Ascending aorta (tissue), 2 donors: ENCODE measurements at regions not wholly inside any gene's neighbourhood (a gene's known extent, or its start where the extent isn't known, plus 50 kb on each side); places are given as distances from the start of the nearest gene placed in this dataset.

Experiments used
- DNase-seq, 2 donors: peaks; one replicate each; pipeline ENCODE4 v3.0.0-alpha.2; 2019; ENCODE audit warnings: low spot score in 2 of 2
- H3K27ac ChIP-seq, 2 donors: fragments of 200-600 bp; sonication (generic); one replicate each; pipeline ENCODE4 v1.5.1; 2016 to 2017; ENCODE audit warnings: mild to moderate bottlenecking in 1 of 2
- H3K27me3 ChIP-seq: fragments of 200-600 bp; sonication (generic); one replicate; pipeline ENCODE4 v1.5.1; 2017
- H3K36me3 ChIP-seq, 2 donors: fragments of 200-600 bp; sonication (generic); one replicate each; pipeline ENCODE4 v1.5.1; 2016
- H3K4me1 ChIP-seq, 2 donors: fragments of 200-600 bp; sonication (generic); one replicate each; pipeline ENCODE4 v1.5.1; 2016 to 2017; ENCODE audit warnings: mild to moderate bottlenecking in 1 of 2
- H3K4me3 ChIP-seq, 2 donors: fragments of 200-600 bp; sonication (generic); one replicate each; pipeline ENCODE4 v1.5.1; 2016 to 2017; ENCODE audit warnings: mild to moderate bottlenecking in 1 of 2
- H3K9me3 ChIP-seq, 2 donors: fragments of 200-600 bp; sonication (generic); one replicate each; pipeline ENCODE4 v1.5.1; 2016
- intact Hi-C: fragments of 100-400 bp; cut with DNase I; formaldehyde crosslinking; loops from one replicate; pipeline ENCODE4 v1.15.1; 2023
- TF ChIP-seq, protein P1 (sequence below), 3 experiments: fragments of 200-600 bp in 2 of 3; fragments of 450-650 bp in 1 of 3; sonication (generic) in 2 of 3; IDR thresholded peaks; one replicate each; pipeline ENCODE4 v1.5.1; 2016 to 2019; ENCODE audit warnings: antibody characterized with exemption in 3 of 3, mild to moderate bottlenecking in 1 of 3, moderate library complexity in 1 of 3

DNA sequence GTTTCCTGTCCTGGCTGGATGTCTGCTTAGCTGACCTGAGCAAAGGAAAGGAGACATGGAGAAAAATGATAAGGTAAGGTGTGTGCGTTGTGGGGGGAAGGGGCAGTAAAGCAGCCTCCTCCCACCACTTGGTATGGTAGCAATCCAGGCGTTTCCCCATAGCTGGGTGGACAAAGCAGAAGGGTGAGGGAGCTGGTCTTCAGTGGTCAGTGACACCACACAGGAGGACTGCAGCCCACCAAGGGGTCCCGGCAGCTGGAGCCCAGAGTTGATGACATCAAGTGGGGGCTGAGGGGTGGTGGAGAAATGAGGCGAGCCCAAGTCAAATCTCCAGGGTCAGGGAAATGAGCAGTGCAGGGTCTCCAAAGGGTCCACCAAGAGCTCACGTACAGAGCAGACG lies 69.3 kb upstream of the LRRN2 start:
- Histone ChIP-seq H3K36me3 (no peaks in the 10 kb centered on the region), H3K27me3 (no peaks in the 10 kb centered on the region), H3K4me1 (no peaks in the 10 kb centered on the region), H3K27ac (no peak overlapping the region), H3K4me3 (no peak overlapping the region), H3K9me3 (no peaks in the 10 kb centered on the region)
- TF ChIP-seq, protein P1, sequence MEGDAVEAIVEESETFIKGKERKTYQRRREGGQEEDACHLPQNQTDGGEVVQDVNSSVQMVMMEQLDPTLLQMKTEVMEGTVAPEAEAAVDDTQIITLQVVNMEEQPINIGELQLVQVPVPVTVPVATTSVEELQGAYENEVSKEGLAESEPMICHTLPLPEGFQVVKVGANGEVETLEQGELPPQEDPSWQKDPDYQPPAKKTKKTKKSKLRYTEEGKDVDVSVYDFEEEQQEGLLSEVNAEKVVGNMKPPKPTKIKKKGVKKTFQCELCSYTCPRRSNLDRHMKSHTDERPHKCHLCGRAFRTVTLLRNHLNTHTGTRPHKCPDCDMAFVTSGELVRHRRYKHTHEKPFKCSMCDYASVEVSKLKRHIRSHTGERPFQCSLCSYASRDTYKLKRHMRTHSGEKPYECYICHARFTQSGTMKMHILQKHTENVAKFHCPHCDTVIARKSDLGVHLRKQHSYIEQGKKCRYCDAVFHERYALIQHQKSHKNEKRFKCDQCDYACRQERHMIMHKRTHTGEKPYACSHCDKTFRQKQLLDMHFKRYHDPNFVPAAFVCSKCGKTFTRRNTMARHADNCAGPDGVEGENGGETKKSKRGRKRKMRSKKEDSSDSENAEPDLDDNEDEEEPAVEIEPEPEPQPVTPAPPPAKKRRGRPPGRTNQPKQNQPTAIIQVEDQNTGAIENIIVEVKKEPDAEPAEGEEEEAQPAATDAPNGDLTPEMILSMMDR (IDR thresholded peaks at IDR 0.05), result no peak
- DNase-seq, result no peak
- intact Hi-C loops, result no loop called here

GRCh38 chr1:204756349-204756748 lies 70.8 kb upstream of the LRRN2 start:
- Histone ChIP-seq H3K27me3 (no peaks in the 10 kb centered on the region), H3K36me3 (no peaks in the 10 kb centered on the region)

DNA sequence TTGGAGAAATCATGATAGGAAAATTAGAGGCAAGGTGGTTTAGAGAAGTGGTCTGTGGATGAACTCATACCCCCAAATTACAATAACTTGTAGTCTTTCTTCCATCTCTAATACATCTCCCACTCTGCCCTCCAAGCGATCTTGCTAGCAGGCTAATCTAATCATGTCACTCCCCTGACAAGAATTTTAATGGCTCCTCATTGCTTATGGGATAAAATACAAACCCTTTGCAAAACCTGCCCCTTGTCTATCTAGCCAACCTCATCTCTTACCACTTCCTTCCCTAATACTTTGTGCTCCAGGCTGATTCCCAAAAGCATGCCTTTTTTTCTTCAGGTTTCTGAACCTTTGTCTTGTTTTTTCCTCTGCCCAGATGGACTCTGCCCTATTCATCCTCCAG lies 71.3 kb upstream of the LRRN2 start:
- Histone ChIP-seq H3K9me3 (no peaks in the 10 kb centered on the region), H3K27ac (no peak overlapping the region), H3K27me3 (no peaks in the 10 kb centered on the region), H3K36me3 (no peaks in the 10 kb centered on the region), H3K4me3 (no peak overlapping the region), H3K4me1 (no peaks in the 10 kb centered on the region)
- DNase-seq, result no peak
- TF ChIP-seq, protein P1 (IDR thresholded peaks at IDR 0.05), result no peak
- intact Hi-C loops, result no loop called here

More at GRCh38 chr1:204756349-204756748, 70.8 kb upstream of the LRRN2 start:
- no peak for DNase-seq
- TF ChIP-seq, protein P1 (IDR thresholded peaks at IDR 0.05), result no peak
- intact Hi-C loops, result no loop called here
- no peaks in the 10 kb centered on the region for H3K9me3 ChIP-seq
- H3K4me3 ChIP-seq, result no peak overlapping the region
- no peaks in the 10 kb centered on the region for H3K4me1 ChIP-seq
- no peak overlapping the region for H3K27ac ChIP-seq

DNA sequence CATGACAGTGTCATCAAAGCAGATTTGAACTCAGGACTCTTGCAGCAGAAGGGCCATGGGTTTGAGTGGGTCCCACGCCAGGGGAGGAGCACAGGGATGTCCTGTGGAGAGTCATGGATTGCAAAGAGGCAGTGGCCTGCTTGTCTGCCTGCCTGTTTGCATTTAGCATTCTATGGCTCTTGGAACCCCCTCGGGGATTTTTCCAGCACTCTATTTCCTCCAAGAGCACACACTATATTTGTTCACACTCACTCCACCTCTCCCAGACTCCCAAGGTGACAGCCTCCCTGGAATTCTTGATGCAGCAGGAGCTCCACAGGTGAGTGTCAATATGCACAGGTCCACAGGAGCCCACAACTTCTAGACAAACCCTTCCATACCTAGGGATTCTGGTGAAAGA lies 73.1 kb upstream of the LRRN2 start:
- Histone ChIP-seq H3K36me3 (no peaks in the 10 kb centered on the region), H3K4me1 (no peaks in the 10 kb centered on the region), H3K4me3 (no peak overlapping the region), H3K9me3 (no peaks in the 10 kb centered on the region), H3K27me3 (no peaks in the 10 kb centered on the region), H3K27ac (no peak overlapping the region)
- DNase-seq, result no peak
- intact Hi-C loops, result no loop called here
- TF ChIP-seq, protein P1 (IDR thresholded peaks at IDR 0.05), result no peak

GRCh38 chr1:204760350-204760749 lies 74.8 kb upstream of the LRRN2 start:
- Histone ChIP-seq H3K4me1 (peaks cover 0 to 4% of the 10 kb centered on the region in 2 donors), H3K9me3 (no peaks in the 10 kb centered on the region), H3K36me3 (no peaks in the 10 kb centered on the region), H3K27ac (no peak overlapping the region), H3K27me3 (no peaks in the 10 kb centered on the region), H3K4me3 (no peak overlapping the region)
- no peak for DNase-seq
- TF ChIP-seq, protein P1 (IDR thresholded peaks at IDR 0.05), result no peak
- intact Hi-C loops, result no loop called here

GRCh38 chr1:204760757-204761156 lies 75.2 kb upstream of the LRRN2 start:
- peaks cover 0 to 4% of the 10 kb centered on the region in 2 donors for H3K4me1 ChIP-seq
- TF ChIP-seq, protein P1 (IDR thresholded peaks at IDR 0.05), result no peak
- no peaks in the 10 kb centered on the region for H3K36me3 ChIP-seq
- no peak overlapping the region for H3K27ac ChIP-seq
- no peak overlapping the region for H3K4me3 ChIP-seq
- no peak for DNase-seq
- intact Hi-C loops, result no loop called here
- no peaks in the 10 kb centered on the region for H3K9me3 ChIP-seq
- H3K27me3 ChIP-seq, result no peaks in the 10 kb centered on the region
